GM19035 (cell line): ENCODE measurements at regions not wholly inside any gene's neighbourhood (a gene's known extent, or its start where the extent isn't known, plus 50 kb on each side); places are given as distances from the start of the nearest gene placed in this dataset.
A peak's percentile ranks its signal among the peaks of the same experiment; 100 is the strongest.

Source experiments
- ATAC-seq: cut with Tn5 transposase; IDR thresholded peaks from one replicate; pipeline ENCODE4 v1.9.1; 2021; ENCODE audit not compliant: unreplicated experiment

DNA sequence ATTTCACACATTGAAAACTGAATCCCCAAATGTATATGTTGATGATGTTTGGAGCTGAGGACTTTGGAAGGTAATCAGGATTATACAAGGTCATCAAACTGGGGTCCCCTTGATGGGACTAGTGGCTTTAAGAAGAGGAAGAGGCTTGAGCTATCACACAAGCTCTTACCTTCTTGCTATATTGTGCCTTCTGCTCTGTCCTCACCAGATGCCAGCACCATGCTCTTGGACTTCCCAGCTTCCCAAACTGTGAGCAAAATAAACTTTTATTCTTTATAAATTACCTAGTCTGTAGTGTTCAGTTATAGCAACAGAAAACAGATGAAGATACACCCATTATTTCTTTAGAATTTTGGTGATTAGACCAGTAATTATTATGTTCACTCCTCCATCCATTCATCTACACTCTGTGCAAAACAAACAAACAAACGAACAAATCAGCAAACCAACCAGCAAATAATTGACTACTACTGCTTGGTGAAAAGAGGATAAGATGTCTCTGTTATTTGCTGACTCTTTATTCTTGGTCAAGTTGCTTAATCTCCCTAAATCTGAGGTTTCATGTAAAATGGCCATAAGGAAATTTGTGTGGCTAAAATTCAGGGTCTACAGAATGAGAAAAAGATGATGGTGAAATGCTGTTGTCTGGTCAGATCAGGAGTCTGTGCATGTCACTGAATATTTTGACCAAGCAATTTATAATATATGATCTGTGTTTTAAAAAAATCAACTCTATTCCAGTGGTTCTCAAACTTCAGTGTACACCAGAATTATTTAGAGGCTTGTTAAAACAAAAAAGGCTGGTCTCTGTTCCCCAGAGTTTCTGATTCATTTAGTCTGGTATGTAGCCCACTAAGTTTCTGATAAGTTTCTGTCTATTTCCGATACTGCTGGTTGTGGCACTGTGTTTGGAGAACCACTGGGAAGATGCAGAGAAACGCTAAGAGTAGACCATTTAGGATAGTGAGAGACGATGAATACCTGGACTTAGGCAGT, 854.1 kb downstream of the MAT2B start:
- peak; percentile 37 for ATAC-seq

DNA sequence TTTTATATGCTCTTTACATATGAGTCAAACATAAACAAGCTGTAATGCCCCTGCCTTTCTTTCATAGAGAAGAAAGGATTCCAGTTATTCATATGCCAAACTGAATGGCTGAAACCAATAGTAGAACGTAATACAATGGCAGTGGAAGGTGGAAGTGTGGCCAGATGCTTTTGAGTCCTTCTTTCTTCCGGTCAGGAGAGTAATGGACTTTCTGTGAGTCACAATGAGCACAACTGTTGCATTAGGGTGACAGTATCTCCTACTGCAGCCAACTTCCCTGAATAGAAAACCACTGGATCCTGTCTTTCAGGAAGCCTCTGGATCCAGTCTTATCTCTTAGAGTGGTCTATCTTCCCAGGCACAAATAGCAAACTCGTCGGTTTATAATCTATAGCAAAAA, 855.2 kb downstream of the MAT2B start:
- no peak for ATAC-seq

DNA sequence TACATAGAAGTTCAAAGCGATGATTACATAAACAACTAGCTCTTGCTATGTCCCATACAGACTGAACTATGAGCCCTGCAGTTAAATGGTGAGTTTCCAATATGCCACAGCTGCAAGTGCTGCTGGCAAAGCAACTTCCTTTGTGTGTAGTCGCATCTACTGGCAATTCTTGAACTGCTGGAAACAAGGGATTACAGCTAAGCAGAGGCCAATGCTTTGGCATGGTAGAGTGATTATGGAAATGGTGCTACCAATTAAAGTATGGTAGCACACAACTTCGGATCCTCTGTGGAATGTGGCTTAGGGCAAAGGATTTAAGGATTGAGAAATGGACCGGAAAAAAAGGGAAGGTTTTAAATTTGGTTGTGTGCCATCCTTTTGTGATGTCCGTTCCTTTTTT, 856.6 kb downstream of the MAT2B start:
- no peak for ATAC-seq

DNA sequence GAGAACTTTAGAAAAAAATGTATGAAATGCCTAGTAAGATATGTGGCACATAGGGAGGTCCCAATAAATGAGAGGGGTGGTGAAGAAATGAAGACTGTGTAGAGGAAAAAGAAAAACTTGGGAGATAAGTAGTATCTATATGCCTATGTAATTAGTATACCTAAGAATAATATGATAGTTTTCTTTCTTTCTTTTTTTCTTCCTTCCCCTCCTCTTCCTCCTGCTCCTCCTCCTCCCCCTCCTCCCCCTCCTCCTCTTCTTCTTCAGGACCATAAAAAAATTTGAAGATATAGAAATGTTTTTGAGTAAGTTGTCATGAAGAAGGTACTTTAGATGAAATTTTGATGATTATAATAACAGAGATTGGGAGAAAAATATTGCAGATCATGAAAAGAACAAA, 857.4 kb downstream of the MAT2B start:
- ATAC-seq: no peak

DNA sequence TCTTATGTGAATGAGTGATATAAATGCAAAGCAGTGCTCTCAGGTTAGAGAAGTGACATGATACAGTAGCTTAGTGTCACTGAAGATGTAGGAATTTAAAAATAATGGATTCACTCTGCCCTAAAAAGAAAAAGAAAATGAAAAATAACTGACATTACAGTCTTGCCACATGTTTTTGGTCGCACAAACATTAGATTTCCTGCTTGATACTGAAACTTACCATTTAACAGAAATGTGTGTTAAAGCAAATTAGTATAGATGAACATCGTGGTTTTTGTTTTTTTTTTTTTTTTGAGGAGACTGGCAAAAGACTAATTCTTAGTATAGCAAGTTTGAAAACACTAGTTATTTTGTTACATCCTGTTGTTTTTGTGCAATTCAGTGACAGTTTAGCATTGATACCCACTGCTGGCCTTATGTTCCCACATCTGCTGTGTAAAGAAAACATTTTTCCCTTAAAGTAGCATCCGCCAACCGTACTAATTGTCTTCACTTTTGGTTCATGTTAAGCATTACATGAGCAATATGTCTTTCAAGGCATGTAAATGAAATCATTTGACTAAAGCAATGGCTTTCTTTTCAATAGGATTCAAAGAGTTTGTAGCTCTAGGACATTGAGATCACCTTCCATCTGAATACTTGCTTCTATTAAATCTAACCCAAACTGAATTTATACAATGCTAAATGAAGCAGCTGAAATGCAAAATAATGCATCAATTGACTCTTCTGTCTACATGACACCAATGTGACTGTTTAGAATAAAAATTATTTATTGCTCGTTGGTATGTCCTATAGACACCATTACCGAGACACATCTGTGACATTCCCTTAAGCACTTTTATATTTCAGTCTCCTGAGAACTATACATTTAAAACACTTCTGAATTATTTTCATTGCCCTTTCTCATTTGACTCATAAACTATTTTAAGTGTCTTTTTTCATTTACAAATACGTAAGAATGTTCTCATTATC, 859.1 kb downstream of the MAT2B start:
- ATAC-seq: peak; percentile 43

DNA sequence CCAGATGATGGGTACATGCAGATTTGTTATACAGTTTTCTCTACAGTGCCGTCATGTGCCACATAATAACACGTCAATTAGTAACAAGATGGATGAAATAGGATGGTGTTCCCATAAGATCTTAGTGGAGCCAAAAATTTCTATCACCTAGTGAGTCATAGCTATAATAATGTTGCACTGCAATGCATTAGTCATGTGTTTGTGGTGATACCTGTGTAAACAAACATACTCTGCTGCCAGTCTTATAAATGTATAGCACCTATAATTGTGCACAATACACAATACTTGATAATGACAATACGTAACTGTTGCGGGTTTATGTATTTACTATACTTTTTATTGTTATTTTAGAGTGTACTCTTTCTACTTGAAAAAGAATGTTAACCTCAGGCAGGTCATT, 865.4 kb downstream of the MAT2B start:
- ATAC-seq: no peak

DNA sequence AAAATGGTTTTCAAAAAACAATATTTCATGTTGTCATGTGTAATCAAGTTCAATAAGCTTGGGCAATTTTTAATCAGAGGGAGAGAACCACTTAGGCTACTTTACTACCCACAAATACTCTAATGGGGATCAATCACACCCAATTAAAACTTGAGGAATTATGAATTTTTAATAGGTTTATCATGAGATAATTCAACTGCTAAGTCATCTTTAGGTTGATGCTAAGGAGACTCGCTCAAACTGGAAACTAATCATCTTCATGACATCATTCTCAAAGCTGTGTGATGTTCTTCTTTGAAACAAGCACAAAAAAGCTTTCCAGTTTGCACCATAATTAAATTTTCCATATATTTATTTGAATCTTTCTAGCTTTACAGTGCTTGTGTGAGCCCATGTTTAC, 867.5 kb downstream of the MAT2B start:
- ATAC-seq: no peak

DNA sequence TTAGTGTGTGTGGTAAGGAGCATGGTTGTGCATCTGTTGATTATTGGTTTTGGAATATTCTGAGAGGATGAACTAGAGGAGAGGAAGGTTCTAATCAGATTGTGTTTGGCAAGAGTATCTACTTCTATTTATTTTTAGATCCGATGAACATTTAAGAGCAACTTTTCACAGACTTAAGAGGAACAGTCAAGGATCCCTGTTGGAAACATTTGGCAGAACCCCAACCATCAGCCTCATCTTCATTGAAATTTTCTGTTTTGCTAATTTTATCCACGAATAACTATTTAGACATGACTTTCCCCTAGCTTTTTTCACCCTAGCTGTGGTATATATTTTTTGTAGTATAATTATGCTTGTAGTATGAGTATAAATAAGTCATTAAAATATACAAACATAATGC, 868.5 kb downstream of the MAT2B start:
- ATAC-seq: no peak

DNA sequence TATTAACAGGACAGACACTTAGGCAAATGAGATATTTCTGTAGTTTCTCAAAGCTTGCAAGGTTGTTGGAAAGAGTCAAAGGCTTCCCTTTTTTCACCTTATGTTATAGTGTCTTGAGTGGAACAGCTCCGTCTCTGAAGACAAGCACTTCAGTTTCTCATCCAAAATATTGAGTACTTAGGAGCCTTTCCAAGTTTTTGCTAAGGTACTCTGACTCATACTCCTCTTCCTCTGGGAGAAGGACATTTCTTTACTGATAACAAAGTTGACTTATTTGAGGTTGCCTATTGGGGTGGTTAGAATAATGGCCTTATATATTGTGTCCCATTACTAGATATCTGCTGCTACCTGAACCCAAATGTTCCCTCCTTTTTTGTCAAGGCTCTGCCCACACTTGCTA, 869.6 kb downstream of the MAT2B start:
- no peak for ATAC-seq

DNA sequence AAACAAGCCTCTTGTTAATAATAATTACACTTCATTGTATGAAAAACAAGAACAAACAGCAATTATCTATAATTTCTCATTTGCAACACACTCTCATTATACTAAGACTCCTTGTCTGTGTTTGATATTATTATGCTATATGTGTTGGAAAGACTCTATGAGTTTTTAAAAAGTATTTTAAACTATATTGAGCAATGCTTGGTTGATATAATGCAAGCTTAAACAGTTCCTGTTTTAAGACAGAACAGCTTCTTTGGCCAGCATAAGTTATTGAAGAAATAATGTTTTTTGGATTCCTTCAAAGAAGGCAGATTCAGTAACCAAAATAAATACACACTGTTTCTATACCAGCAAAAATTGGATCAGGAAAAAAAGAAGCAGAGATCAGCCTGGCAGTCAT, 871.4 kb downstream of the MAT2B start:
- ATAC-seq: no peak

DNA sequence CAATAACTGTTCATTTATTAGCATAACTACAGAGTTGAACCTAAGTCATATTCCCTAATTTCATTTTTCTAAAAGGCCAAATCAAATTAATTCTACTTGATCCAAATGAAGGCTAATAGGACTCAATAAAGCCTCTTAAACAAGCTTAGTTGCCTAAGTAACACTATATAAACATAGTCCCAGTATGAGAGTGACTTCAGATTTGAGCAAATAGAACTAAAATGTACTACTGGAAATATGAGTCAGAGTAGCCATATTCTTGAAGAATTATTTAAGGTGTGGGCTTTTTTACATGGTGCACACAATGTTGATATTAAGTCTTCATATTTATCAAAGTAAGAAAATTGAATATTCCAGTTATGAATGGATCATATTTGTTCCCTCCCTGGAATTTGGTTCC, 872.3 kb downstream of the MAT2B start:
- ATAC-seq: no peak

DNA sequence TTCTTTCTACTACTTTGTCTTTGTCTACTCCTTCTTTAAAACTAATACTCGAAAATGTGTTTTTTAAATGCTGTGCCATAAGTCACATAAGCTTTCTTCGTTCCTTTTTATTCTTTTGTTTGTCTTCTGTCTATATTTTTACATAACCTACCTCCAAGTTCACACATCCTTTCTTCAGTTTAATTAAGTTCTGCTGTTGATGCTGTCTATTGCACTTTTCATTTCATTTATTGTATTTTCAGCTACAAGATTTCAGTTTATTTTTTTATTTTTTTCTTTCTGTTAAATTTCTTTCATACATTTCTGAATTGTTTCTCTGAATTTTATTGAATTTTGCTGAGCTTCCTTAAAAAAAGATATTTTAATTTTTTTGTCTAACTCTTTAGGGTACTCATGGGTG, 878.2 kb downstream of the MAT2B start:
- no peak for ATAC-seq

DNA sequence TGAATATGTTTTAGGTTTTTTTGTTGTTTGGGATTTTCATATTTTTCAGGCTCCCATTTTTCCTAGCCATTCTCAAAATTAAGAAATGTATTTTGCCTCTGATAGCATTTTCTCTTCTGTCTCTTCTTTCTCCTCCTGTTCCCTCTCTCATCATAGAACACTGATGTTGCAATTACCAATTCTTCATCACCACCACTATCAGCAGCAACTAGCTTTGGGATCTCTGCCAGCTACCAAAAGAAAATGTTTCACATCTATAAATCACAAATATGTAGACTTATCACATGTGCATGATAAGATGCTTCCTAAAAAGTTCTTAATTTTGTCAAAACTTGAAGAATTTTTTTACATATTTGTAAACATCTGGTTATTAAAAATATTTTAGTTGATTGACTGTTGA, 887.1 kb downstream of the MAT2B start:
- ATAC-seq: no peak

DNA sequence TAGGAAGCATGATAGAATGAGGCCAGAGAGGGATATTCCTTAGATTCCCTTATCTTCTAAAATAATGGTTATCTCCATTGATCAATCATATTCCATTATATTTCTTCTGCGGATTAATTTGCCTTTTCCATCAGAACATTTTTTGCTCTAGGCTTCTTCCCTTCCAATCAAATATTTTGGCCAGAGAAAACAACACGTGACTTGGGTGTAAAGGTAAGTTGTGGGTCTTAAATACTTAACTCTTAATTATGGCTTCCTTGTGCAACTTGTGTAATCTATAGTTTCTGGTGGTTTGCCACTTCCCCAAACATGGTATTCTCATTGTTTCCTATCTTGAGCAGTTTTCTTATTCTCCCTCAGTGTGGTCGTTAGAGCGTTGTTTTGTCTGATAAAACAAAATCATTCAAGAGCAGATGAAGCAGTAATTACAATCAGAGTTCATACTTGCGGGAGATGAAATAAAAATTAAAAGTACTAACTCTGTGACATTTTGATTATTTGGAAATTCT, 889.3 kb downstream of the MAT2B start:
- ATAC-seq: no peak

DNA sequence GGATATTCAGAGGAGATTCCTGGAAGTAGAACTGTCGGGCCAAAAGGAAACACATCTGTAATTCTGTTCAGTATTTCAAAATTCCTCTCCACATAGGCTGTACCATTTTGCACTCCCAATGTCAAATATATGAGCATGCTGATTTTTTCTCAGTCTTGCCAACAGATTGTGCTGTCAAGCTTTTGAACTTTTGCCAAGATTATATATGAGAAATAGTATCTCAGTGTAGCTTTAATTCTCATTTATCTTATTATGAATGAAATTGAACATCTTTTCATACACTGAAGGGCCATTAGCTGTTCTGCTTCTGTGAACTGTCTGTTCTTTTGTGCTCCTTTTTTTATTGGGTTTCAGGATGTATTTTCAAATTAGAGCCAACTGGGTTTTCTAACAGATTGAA, 907.1 kb downstream of the MAT2B start:
- no peak for ATAC-seq

DNA sequence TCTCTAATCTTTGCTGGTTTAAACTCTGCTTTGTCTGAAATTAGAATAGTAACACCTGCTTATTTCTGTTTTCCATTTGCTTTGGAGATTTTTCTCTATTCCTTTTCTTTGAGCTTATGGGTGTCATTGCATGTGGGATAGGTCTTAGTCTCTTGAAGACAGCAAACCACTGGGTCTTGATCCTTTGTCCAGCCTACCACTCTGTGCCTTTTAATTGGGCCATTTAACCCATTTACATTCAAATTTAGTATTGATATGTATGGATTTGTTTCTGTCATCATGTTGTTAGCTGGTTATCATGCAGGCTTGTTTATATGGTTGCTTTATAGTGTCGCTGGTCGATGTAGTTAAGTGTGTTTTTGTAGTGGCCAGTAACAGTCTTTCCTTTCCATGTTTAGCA, 914.7 kb downstream of the MAT2B start:
- ATAC-seq: no peak

DNA sequence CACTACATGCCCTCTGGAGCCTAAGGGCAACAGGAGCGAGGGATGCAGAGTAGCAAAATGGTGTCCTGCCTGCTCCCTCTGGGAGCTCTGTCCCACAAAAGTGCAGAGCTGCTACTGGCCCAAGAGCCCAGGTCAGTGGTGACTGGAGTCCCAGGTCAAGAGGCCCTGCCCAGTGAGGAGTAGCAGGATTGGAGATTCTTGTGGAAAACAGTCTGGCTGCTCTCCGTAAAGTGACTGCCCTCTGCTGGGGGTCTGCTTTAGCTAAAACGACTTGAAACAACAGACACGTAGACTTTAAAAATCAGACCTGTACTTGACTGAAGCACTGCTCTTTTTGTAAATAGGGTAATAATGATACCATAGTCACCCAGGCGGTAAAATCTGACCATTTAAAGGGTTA, 917.0 kb downstream of the MAT2B start:
- no peak for ATAC-seq

DNA sequence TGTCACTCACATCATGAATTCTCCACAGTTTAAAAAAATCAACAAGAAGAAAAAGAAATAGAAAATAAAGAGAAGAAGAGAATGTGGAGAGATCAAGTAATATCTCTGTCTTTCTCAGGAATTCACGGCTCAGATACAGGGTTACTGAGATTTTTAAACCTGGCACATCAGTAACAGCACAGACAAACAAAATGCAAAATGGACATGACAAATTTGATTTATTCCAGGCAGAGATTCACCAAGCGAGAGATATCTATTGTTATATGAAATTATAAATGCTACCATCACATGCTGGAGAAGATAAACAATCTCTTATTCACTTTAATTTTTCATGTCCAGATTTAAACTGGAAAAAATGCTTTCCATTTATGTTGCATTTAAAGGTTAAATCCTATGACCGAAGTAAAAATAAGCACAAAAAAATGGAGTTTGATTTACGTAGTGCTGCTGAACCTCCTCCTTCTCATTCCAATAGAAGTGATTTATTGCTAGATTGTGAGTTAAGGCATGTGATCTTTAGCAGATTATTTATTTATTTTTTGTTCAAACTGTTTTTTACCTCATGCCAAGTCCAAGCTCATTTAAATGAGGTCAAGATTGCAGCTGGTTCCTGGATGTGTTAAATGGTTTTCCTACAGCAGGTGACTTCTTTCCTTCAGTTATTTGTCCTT, 926.4 kb downstream of the MAT2B start:
- ATAC-seq: no peak

DNA sequence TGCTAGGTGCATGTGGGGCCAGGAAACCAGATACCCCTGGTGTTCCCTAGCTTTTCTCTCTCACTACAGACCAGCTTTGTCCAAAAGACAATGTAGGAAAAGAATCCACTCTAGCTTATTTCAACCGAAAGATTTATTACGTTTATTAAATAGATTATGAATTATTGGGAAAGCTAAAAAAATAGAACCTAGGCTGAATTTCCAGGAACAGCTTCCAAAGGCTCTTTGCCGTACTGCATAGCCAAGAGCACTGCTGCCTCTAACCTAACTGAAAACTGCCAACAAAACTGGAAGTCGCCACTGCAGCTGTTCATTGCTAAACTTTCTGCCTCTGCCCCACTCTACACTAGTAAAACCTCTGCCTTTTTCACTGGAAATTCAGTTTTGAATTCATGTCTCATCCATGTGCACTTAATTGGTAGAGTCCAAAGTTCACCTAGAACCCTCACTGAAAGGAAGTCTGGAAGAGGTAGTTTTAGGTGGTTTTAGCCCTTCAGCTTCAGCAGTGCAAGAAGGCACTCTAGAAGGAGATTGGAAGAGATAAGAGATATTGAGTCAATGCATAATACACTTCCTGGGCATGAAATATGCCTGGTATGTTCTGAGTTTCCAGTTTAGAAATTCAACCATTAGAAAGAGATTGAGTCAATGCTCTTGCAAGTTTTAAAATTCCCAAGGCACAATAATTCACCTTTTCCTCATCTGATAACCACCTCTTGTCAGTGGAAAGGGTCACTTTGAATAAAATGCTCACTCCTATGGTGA, 927.9 kb downstream of the MAT2B start:
- ATAC-seq: no peak

DNA sequence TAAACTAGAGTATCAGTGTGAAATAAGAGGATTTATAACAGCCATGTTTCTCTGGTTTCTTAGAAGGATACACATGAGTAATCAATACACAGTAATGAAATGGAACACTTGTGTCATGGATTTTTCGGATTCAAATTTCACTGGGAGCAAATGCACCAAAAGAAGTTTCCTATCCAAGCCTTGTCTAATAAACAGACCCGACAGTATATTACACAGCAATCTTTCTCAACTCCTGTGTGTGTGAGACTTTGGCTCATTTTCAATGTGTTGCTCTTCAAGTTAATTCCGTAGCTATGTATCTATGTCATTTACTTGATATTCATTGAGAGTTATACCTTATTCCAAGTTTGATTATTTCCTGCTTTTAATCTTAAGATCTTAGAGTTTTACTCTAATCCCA, 930.2 kb downstream of the MAT2B start:
- no peak for ATAC-seq
